H9 (cell line): ENCODE measurements at regions not wholly inside any gene's neighbourhood (a gene's known extent, or its start where the extent isn't known, plus 50 kb on each side); places are given as distances from the start of the nearest gene placed in this dataset.

Experiments
- DNase-seq: peaks from one replicate; pipeline ENCODE4 v3.0.0-alpha.2; 2017
- H2AFZ ChIP-seq: one replicate; pipeline ENCODE4 v1.6.1; 2013; ENCODE audit warnings: mild to moderate bottlenecking, low read length, control low read depth, moderate library complexity
- H2AK5ac ChIP-seq: 2 replicates; pipeline ENCODE4 v1.6.1; 2013; ENCODE audit warnings: low read length, control low read depth, mixed read lengths; ENCODE audit not compliant: insufficient read length
- H2BK120ac ChIP-seq: one replicate; pipeline ENCODE4 v1.6.1; 2013; ENCODE audit warnings: low read depth, mild to moderate bottlenecking, low read length, control low read depth, inconsistent platforms; ENCODE audit not compliant: poor library complexity, severe bottlenecking
- H2BK12ac ChIP-seq: 2 replicates; pipeline ENCODE4 v1.6.1; 2013; ENCODE audit warnings: low read length, control low read depth, mixed read lengths, low read depth; ENCODE audit not compliant: insufficient read length
- H2BK15ac ChIP-seq: 2 replicates; pipeline ENCODE4 v1.6.1; 2013; ENCODE audit warnings: low read depth, low read length, control low read depth
- H2BK20ac ChIP-seq: one replicate; pipeline ENCODE4 v1.6.1; 2013; ENCODE audit warnings: low read depth, mild to moderate bottlenecking, low read length, control low read depth, inconsistent platforms; ENCODE audit not compliant: poor library complexity, severe bottlenecking
- H2BK5ac ChIP-seq: 2 replicates; pipeline ENCODE4 v1.6.1; 2013; ENCODE audit warnings: low read length, control low read depth, mixed read lengths; ENCODE audit not compliant: insufficient read length
- H3K14ac ChIP-seq: 2 replicates; pipeline ENCODE4 v1.6.1; 2013; ENCODE audit warnings: low read length, control low read depth; ENCODE audit not compliant: insufficient read depth
- H3K18ac ChIP-seq: 2 replicates; pipeline ENCODE4 v1.6.1; 2013; ENCODE audit warnings: low read depth, mild to moderate bottlenecking, mixed read lengths, low read length, control low read depth; ENCODE audit not compliant: insufficient read length
- H3K23ac ChIP-seq: 2 replicates; pipeline ENCODE4 v1.6.1; 2013; ENCODE audit warnings: low read length, control low read depth, mixed read lengths, low read depth; ENCODE audit not compliant: insufficient read length
- H3K23me2 ChIP-seq: 2 replicates; pipeline ENCODE4 v1.6.1; 2013; ENCODE audit warnings: low read depth, mild to moderate bottlenecking, mixed read lengths, low read length, control low read depth; ENCODE audit not compliant: insufficient read length, poor library complexity, severe bottlenecking
- H3K27ac ChIP-seq: 2 replicates; pipeline ENCODE4 v1.5.1; 2013; ENCODE audit warnings: low read length, control low read depth, mixed read lengths, low read depth; ENCODE audit not compliant: insufficient read length
- H3K27me3 ChIP-seq: 2 replicates; pipeline ENCODE4 v1.6.1; 2013; ENCODE audit warnings: low read length, control low read depth, inconsistent platforms; ENCODE audit not compliant: insufficient read depth
- H3K4ac ChIP-seq: 2 replicates; pipeline ENCODE4 v1.6.1; 2013; ENCODE audit warnings: low read depth, mild to moderate bottlenecking, control low read depth, inconsistent platforms, low read length, moderate library complexity
- H3K4me1 ChIP-seq: 2 replicates; pipeline ENCODE4 v1.6.1; 2013; ENCODE audit warnings: low read length, control low read depth, inconsistent platforms; ENCODE audit not compliant: insufficient read depth
- H3K4me2 ChIP-seq: 2 replicates; pipeline ENCODE4 v1.6.1; 2013; ENCODE audit warnings: low read length, control low read depth, mixed read lengths; ENCODE audit not compliant: insufficient read length, insufficient read depth
- H3K56ac ChIP-seq: 2 replicates; pipeline ENCODE4 v1.6.1; 2013; ENCODE audit warnings: low read depth, mild to moderate bottlenecking, mixed read lengths, low read length, control low read depth; ENCODE audit not compliant: insufficient read length
- H3K79me1 ChIP-seq: 2 replicates; pipeline ENCODE4 v1.6.1; 2013; ENCODE audit warnings: low read depth, mild to moderate bottlenecking, moderate library complexity, low read length, control low read depth, inconsistent platforms; ENCODE audit not compliant: insufficient read depth, poor library complexity, severe bottlenecking
- H3K79me2 ChIP-seq: 2 replicates; pipeline ENCODE4 v1.6.1; 2013; ENCODE audit warnings: low read length, control low read depth, inconsistent platforms; ENCODE audit not compliant: insufficient read depth
- H3K9ac ChIP-seq: 2 replicates; pipeline ENCODE4 v1.6.1; 2013; ENCODE audit warnings: low read length, control low read depth, mixed read lengths; ENCODE audit not compliant: insufficient read length; ENCODE audit errors: extremely low read depth
- H3K9me3 ChIP-seq: one replicate; pipeline ENCODE4 v1.6.1; 2013; ENCODE audit warnings: low read depth, low read length, inconsistent platforms; ENCODE audit not compliant: control insufficient read depth
- H3T11ph ChIP-seq: one replicate; pipeline ENCODE4 v1.6.1; 2013; ENCODE audit warnings: mild to moderate bottlenecking, low read length, control low read depth, inconsistent platforms
- H4K20me1 ChIP-seq: one replicate; pipeline ENCODE4 v1.6.1; 2013; ENCODE audit not compliant: control insufficient read depth, insufficient read length, insufficient read depth
- H4K5ac ChIP-seq: 2 replicates; pipeline ENCODE4 v1.6.1; 2013; ENCODE audit warnings: low read depth, mild to moderate bottlenecking, mixed read lengths, low read length, control low read depth; ENCODE audit not compliant: insufficient read length
- H4K8ac ChIP-seq: replicated peaks from 2 replicates; pipeline ENCODE4 v1.6.1; 2013; ENCODE audit warnings: low read length, control low read depth, mixed read lengths, low read depth; ENCODE audit not compliant: insufficient read length
- H4K91ac ChIP-seq: 2 replicates; pipeline ENCODE4 v1.6.1; 2013; ENCODE audit warnings: low read depth, mild to moderate bottlenecking, moderate library complexity, mixed read lengths, low read length, control low read depth; ENCODE audit not compliant: insufficient read length
- H3K27ac Mint-ChIP-seq, 3 experiments: 2 replicates in 2 of 3; 3 replicates in 1 of 3; pipeline ENCODE4 v1.8.0; 2020 to 2021; ENCODE audit warnings: mixed read lengths in 3 of 3, mild to moderate bottlenecking in 1 of 3, moderate library complexity in 1 of 3
- H3K27me3 Mint-ChIP-seq: 2 replicates; pipeline ENCODE4 v1.8.0; 2021; ENCODE audit warnings: low read depth, mild to moderate bottlenecking, moderate library complexity, mixed read lengths
- H3K36me3 Mint-ChIP-seq, 3 experiments: 2 replicates in 2 of 3; 3 replicates in 1 of 3; pipeline ENCODE4 v1.8.0; 2020 to 2021; ENCODE audit warnings: low read depth in 3 of 3, mixed read lengths in 3 of 3; ENCODE audit not compliant: insufficient read depth in 1 of 3
- H3K4me1 Mint-ChIP-seq, 2 experiments: 2 replicates each; pipeline ENCODE4 v1.8.0; 2020; ENCODE audit warnings: mixed read lengths in 2 of 2
- H3K4me3 Mint-ChIP-seq, 2 experiments: 2 replicates in 1 of 2; 3 replicates in 1 of 2; pipeline ENCODE4 v1.8.0; 2020 to 2021; ENCODE audit warnings: mild to moderate bottlenecking in 2 of 2, mixed read lengths in 2 of 2, moderate library complexity in 1 of 2
- H3K9me3 Mint-ChIP-seq, 2 experiments: 2 replicates in 1 of 2; 3 replicates in 1 of 2; pipeline ENCODE4 v1.8.0; 2020; ENCODE audit warnings: mild to moderate bottlenecking in 2 of 2, mixed read lengths in 2 of 2, moderate library complexity in 1 of 2
- WGBS: extraction: QIAGEN DNeasy Blood & Tissue Kit; methylation state at CpG from one replicate; pipeline ENCODE4 v1.1.7; 2013; ENCODE audit warnings: missing lambda C conversion rate, low lambda C conversion rate, mixed read lengths; ENCODE audit not compliant: insufficient read length; ENCODE audit errors: extremely low coverage; 5-methylcytosine and 5-hydroxymethylcytosine counted together
- TF ChIP-seq, protein P1 (sequence below): fragments of 200-600 bp; sonication (generic); conservative IDR thresholded peaks from 3 replicates; pipeline ENCODE4 v1.8.0; 2021; ENCODE audit warnings: antibody characterized with exemption, mild to moderate bottlenecking

DNA sequence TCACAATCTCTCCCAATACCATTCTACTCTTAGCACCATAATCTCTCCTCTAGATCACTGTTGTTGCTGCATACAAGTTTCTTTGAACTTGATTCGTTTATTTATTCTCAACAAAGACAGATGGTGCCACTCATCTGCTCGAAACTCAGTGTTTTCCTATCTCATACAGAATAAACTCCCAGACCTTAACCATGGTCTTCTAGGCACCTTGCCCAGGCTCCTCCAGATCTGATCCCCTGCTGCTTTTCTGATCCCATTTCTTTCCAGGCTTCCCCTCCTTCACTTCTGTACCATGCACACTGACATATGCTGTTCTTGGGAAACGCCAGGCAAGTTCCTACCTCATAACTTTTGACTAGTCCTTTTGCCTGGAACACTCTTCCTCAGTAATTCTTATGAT lies 645.7 kb downstream of the DNAJB9 start:
- Histone ChIP-seq H3K23ac (no peak overlapping the region), H2BK12ac (no peak overlapping the region), H4K5ac (no peak overlapping the region), H3K27ac (no peak overlapping the region), H3K4me2 (no peak overlapping the region), H2BK120ac (no peak overlapping the region), H3K56ac (no peak overlapping the region), H2BK15ac (no peak overlapping the region), H3K4ac (no peak overlapping the region), H3K4me1 (no peaks in the 10 kb centered on the region; the same call in 1 of the 2 replicates), H3K18ac (no peak overlapping the region), H4K8ac (no peak overlapping the region), H3K79me1 (no peaks in the 10 kb centered on the region), H2BK20ac (no peak overlapping the region), H3K9ac (no peak overlapping the region), H3K9me3 (no peaks in the 10 kb centered on the region), H2AK5ac (no peak overlapping the region), H2BK5ac (no peak overlapping the region), H3T11ph (no peak overlapping the region), H3K27me3 (no peaks in the 10 kb centered on the region), H4K20me1 (no peaks in the 10 kb centered on the region), H3K23me2 (no peaks in the 10 kb centered on the region), H3K79me2 (no peaks in the 10 kb centered on the region), H3K14ac (no peak overlapping the region), H4K91ac (no peak overlapping the region), H2AFZ (no peak overlapping the region)
- no peak overlapping the region for H3K27ac Mint-ChIP-seq
- no peaks in the 10 kb centered on the region for H3K36me3 Mint-ChIP-seq
- H3K9me3 Mint-ChIP-seq = no peaks in the 10 kb centered on the region
- H3K27me3 Mint-ChIP-seq = no peaks in the 10 kb centered on the region
- DNase-seq = no peak
- peaks cover 4 to 8% of the 10 kb centered on the region in 2 experiments; a peak in 3 of 4 replicates for H3K4me1 Mint-ChIP-seq
- TF ChIP-seq, protein P1, sequence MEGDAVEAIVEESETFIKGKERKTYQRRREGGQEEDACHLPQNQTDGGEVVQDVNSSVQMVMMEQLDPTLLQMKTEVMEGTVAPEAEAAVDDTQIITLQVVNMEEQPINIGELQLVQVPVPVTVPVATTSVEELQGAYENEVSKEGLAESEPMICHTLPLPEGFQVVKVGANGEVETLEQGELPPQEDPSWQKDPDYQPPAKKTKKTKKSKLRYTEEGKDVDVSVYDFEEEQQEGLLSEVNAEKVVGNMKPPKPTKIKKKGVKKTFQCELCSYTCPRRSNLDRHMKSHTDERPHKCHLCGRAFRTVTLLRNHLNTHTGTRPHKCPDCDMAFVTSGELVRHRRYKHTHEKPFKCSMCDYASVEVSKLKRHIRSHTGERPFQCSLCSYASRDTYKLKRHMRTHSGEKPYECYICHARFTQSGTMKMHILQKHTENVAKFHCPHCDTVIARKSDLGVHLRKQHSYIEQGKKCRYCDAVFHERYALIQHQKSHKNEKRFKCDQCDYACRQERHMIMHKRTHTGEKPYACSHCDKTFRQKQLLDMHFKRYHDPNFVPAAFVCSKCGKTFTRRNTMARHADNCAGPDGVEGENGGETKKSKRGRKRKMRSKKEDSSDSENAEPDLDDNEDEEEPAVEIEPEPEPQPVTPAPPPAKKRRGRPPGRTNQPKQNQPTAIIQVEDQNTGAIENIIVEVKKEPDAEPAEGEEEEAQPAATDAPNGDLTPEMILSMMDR = no peak
- WGBS = no CpG with 5 or more reads among the region's 3 CpGs
- H3K4me3 Mint-ChIP-seq = no peak overlapping the region
